Activated CD8-positive, alpha-beta T cell treated with anti-CD3 and anti-CD28 coated beads, Interleukin-2, amount 10 ng/mL, durations not matched to agents 7 days and 5 days (primary cell): ENCODE measurements at regions not wholly inside any gene's neighbourhood (a gene's known extent, or its start where the extent isn't known, plus 50 kb on each side); places are given as distances from the start of the nearest gene placed in this dataset.

Experiments
- ATAC-seq: fragments of 150-1000 bp; cut with Tn5 transposase; one replicate; pipeline ENCODE4 v1.10.0; 2021; ENCODE audit warnings: moderate library complexity
- CTCF ChIA-PET: fragments of 350-600 bp; sonication (Branson Sonifier 250); formaldehyde crosslinking; loops from one replicate; lab custom pipeline; 2021; ENCODE audit warnings: antibody characterized with exemption; lab: Charles Lee
- POLR2A ChIA-PET: fragments of 350-600 bp; sonication (Branson Sonifier 250); formaldehyde crosslinking; loops from one replicate; lab custom pipeline; 2021; ENCODE audit warnings: antibody characterized with exemption; lab: Charles Lee
- DNase-seq: peaks from one replicate; pipeline ENCODE4 v3.0.0-alpha.2; 2020
- H3K27ac Mint-ChIP-seq: one replicate; pipeline ENCODE4 v1.8.0; 2021; ENCODE audit warnings: mild to moderate bottlenecking, mixed read lengths
- H3K27me3 Mint-ChIP-seq: one replicate; pipeline ENCODE4 v1.8.0; 2021; ENCODE audit warnings: low read depth, mixed read lengths
- H3K36me3 Mint-ChIP-seq: one replicate; pipeline ENCODE4 v1.8.0; 2021; ENCODE audit warnings: low read depth, mixed read lengths
- H3K4me1 Mint-ChIP-seq: one replicate; pipeline ENCODE4 v1.8.0; 2021; ENCODE audit warnings: low read depth, mixed read lengths
- H3K4me3 Mint-ChIP-seq: one replicate; pipeline ENCODE4 v1.8.0; 2021; ENCODE audit warnings: mild to moderate bottlenecking, mixed read lengths
- H3K9me3 Mint-ChIP-seq: one replicate; pipeline ENCODE4 v1.8.0; 2022; ENCODE audit warnings: mixed read lengths; ENCODE audit not compliant: insufficient read depth

DNA sequence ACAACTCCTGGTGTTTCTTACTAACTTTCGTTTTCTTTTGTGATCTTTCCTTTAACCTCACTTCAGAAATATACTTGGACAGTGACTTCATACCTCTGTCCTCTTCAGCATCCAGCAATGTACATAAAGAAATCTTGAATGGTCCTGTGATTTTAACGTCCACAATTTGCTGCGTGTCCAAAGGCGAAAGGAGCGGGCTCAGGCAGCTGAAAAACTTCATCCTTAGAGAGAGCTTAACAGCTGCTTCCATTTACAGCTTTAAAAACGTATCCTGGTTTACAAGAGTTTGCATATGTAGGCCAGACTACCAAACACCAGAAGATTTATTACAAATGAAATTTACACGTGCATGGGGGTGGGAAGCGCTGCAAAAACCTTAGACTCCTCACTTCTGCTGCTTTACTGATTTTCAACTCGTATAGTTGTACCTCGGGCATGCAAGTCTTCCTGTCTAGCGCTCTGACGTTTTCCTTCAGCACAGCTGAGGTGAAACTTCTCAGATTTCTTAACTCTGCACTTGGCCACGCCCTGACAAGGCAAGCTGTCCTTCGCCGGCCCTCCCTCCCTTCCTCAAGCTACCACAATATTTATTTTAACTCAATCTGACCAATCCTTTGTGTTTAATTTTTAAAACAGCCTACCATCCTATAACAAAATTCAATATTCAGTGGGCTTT lies 406.4 kb downstream of the FAM47A start:
- no peak for ATAC-seq
- Mint-ChIP-seq H3K27ac (no peak overlapping the region), H3K36me3 (no peaks in the 10 kb centered on the region), H3K9me3 (no peaks in the 10 kb centered on the region), H3K4me1 (no peaks in the 10 kb centered on the region), H3K27me3 (no peaks in the 10 kb centered on the region), H3K4me3 (no peak overlapping the region)
- no peak for DNase-seq
- ChIA-PET CTCF (no interaction called here), POLR2A (no interaction called here)

DNA sequence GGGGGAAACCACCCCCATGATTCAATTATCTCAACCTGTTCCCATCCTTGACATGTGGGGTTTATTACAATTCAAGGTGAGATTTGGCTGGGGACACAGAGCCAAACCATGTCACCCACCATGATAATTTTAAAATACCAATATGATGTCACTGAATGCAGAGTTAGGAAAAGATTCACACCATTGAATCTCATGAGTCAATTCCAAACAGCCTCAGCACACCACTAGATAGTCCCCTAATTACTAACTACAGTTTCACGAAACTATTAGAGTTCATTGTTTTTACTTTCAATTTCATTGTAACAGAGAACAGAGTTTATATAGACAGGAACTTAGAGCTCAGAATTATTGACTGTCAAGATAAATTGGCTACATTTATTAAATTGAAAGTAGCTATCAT lies 410.2 kb downstream of the FAM47A start:
- ATAC-seq (no peak), DNase-seq (no peak)
- Mint-ChIP-seq H3K27me3 (no peaks in the 10 kb centered on the region), H3K4me3 (no peak overlapping the region), H3K9me3 (no peaks in the 10 kb centered on the region), H3K4me1 (no peaks in the 10 kb centered on the region), H3K27ac (no peak overlapping the region), H3K36me3 (no peaks in the 10 kb centered on the region)
- CTCF ChIA-PET = no interaction called here
- POLR2A ChIA-PET = no interaction called here

DNA sequence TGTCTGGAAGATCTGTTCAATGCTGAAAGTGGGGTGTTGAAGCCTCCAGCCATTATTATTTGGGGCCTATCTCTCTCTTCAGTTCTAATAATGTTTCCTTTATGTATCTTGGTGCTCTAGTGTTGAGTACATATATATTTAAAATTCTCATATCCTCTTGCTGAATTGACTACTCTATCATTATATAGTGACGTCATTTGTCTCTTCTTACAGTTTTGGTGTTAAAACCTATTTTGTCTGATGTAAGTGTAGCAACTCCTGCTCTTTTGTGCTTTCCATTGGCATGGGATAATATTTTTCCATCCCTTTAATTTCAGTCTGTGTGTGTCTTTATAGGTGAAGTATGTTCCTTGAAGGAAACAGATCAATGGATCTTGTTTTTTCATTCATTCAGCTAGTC lies 446.0 kb downstream of the FAM47A start:
- no peak for DNase-seq
- POLR2A ChIA-PET = no interaction called here
- H3K36me3 Mint-ChIP-seq = no peaks in the 10 kb centered on the region
- CTCF ChIA-PET = no interaction called here
- ATAC-seq = no peak
- no peaks in the 10 kb centered on the region for H3K9me3 Mint-ChIP-seq
- no peak overlapping the region for H3K27ac Mint-ChIP-seq
- no peak overlapping the region for H3K4me3 Mint-ChIP-seq
- no peaks in the 10 kb centered on the region for H3K4me1 Mint-ChIP-seq
- H3K27me3 Mint-ChIP-seq = no peaks in the 10 kb centered on the region
